ENCODE measurements at regions not wholly inside any gene's neighbourhood (a gene's known extent, or its start where the extent isn't known, plus 50 kb on each side); places are given as distances from the start of the nearest gene placed in this dataset.

- no peak for DNase-seq (ENCODE audit: low spot score)
Measured at GRCh38 chr2:146130290-146130689, 1610.4 kb upstream of the ZEB2 start.

GRCh38 chr2:146129231-146129630 is 1609.3 kb upstream of the ZEB2 start:
- DNase-seq (ENCODE audit: low spot score) = no peak

- DNase-seq (ENCODE audit: low spot score) = no peak
Measured at GRCh38 chr2:146128216-146128615, 1608.3 kb upstream of the ZEB2 start.

- no peak for DNase-seq (ENCODE audit: low spot score)
Measured at GRCh38 chr2:146125551-146125950, 1605.6 kb upstream of the ZEB2 start.

- DNase-seq (ENCODE audit: low spot score) = no peak
Measured at GRCh38 chr2:146124741-146125140, 1604.8 kb upstream of the ZEB2 start.

- no peak for DNase-seq (ENCODE audit: low spot score)
Measured at GRCh38 chr2:146123714-146124113, 1603.8 kb upstream of the ZEB2 start.

GRCh38 chr2:146123256-146123655 is 1603.3 kb upstream of the ZEB2 start:
- DNase-seq (ENCODE audit: low spot score) = no peak

- DNase-seq (ENCODE audit: low spot score) = no peak
Measured at GRCh38 chr2:146119586-146119985, 1599.7 kb upstream of the ZEB2 start.

- DNase-seq (ENCODE audit: low spot score) = no peak
Measured at GRCh38 chr2:146108993-146109392, 1589.1 kb upstream of the ZEB2 start.

GRCh38 chr2:146094185-146094584 is 1574.3 kb upstream of the ZEB2 start:
- no peak for DNase-seq (ENCODE audit: low spot score)

GRCh38 chr2:146081459-146081858 is 1561.5 kb upstream of the ZEB2 start:
- no peak for DNase-seq (ENCODE audit: low spot score)

GRCh38 chr2:146080925-146081324 is 1561.0 kb upstream of the ZEB2 start:
- no peak for DNase-seq (ENCODE audit: low spot score)

- DNase-seq (ENCODE audit: low spot score) = no peak
Measured at GRCh38 chr2:146079216-146079615, 1559.3 kb upstream of the ZEB2 start.

GRCh38 chr2:146077156-146077555 is 1557.2 kb upstream of the ZEB2 start:
- no peak for DNase-seq (ENCODE audit: low spot score)

- DNase-seq (ENCODE audit: low spot score) = no peak
Measured at GRCh38 chr2:146068051-146068450, 1548.1 kb upstream of the ZEB2 start.

GRCh38 chr2:146048141-146048540 is 1528.2 kb upstream of the ZEB2 start:
- no peak for DNase-seq (ENCODE audit: low spot score)

GRCh38 chr2:146041274-146041910 is 1521.5 kb upstream of the ZEB2 start:
- DNase-seq (ENCODE audit: low spot score) = no peak

GRCh38 chr2:146040051-146040450 is 1520.1 kb upstream of the ZEB2 start:
- no peak for DNase-seq (ENCODE audit: low spot score)

GRCh38 chr2:146038014-146038413 is 1518.1 kb upstream of the ZEB2 start:
- DNase-seq (ENCODE audit: low spot score) = no peak

GRCh38 chr2:146037334-146037870 is 1517.5 kb upstream of the ZEB2 start:
- no peak for DNase-seq (ENCODE audit: low spot score)

- no peak for DNase-seq (ENCODE audit: low spot score)
Measured at GRCh38 chr2:146031158-146031557, 1511.2 kb upstream of the ZEB2 start.

GRCh38 chr2:146027156-146027555 is 1507.2 kb upstream of the ZEB2 start:
- no peak for DNase-seq (ENCODE audit: low spot score)

- no peak for DNase-seq (ENCODE audit: low spot score)
Measured at GRCh38 chr2:146025519-146025918, 1505.6 kb upstream of the ZEB2 start.

GRCh38 chr2:146024212-146024743 is 1504.4 kb upstream of the ZEB2 start:
- DNase-seq (ENCODE audit: low spot score) = no peak
